ENCODE measurements at regions not wholly inside any gene's neighbourhood (a gene's known extent, or its start where the extent isn't known, plus 50 kb on each side); places are given as distances from the start of the nearest gene placed in this dataset.
"Not testable (repeated sequence)": the region's sequence is repeated elsewhere in the genome, so short reads cannot be mapped to it uniquely, and the experiment has no call there.

- intact Hi-C loops (cut with DNase I), result no loop called here
- no peaks in the 10 kb centered on the region for H3K27me3 ChIP-seq (ENCODE audit: control insufficient read depth, insufficient read depth)
- no peak for ATAC-seq
- no peak for DNase-seq
- WGBS, result 48% methylated on average over 1 of the region's 1 CpG
- H3K4me3 ChIP-seq (ENCODE audit: low read length), result no peak overlapping the region
- H3K9me3 ChIP-seq (ENCODE audit: control insufficient read depth, low read length), result no peaks in the 10 kb centered on the region
- H3K4me1 ChIP-seq (ENCODE audit: control insufficient read depth, insufficient read depth, low read length), result no peaks in the 10 kb centered on the region
- no peak overlapping the region for H3K27ac ChIP-seq (ENCODE audit: low read length)
Observed at GRCh38 chr7:54255242-54255641, 286.9 kb upstream of the VSTM2A start.

GRCh38 chr7:54259185-54259584, 283.0 kb upstream of the VSTM2A start:
- Histone ChIP-seq H3K27me3 (ENCODE audit: control insufficient read depth, insufficient read depth) (no peaks in the 10 kb centered on the region), H3K9me3 (ENCODE audit: control insufficient read depth, low read length) (no peaks in the 10 kb centered on the region), H3K4me1 (ENCODE audit: control insufficient read depth, insufficient read depth, low read length) (no peaks in the 10 kb centered on the region), H3K27ac (ENCODE audit: low read length) (no peak overlapping the region), H3K4me3 (ENCODE audit: low read length) (no peak overlapping the region)
- WGBS, result 81% methylated on average over 9 of the region's 9 CpGs
- intact Hi-C loops (cut with DNase I), result no loop called here
- no peak for DNase-seq
- no peak for ATAC-seq

- no peaks in the 10 kb centered on the region for H3K9me3 ChIP-seq (ENCODE audit: control insufficient read depth, low read length)
- WGBS, result 62% methylated on average over 1 of the region's 1 CpG
- ATAC-seq (no peak), DNase-seq (no peak)
- no peaks in the 10 kb centered on the region for H3K27me3 ChIP-seq (ENCODE audit: control insufficient read depth, insufficient read depth)
- H3K4me1 ChIP-seq (ENCODE audit: control insufficient read depth, insufficient read depth, low read length), result no peaks in the 10 kb centered on the region
- no peak overlapping the region for H3K27ac ChIP-seq (ENCODE audit: low read length)
- intact Hi-C loops (cut with DNase I), result no loop called here
- H3K4me3 ChIP-seq (ENCODE audit: low read length), result no peak overlapping the region
Observed at GRCh38 chr7:54260941-54261371, 281.2 kb upstream of the VSTM2A start.

GRCh38 chr7:54278847-54279246, 263.3 kb upstream of the VSTM2A start:
- intact Hi-C loops (cut with DNase I), result no loop called here
- DNase-seq (no peak), ATAC-seq (no peak)
- Histone ChIP-seq H3K27ac (ENCODE audit: low read length) (no peak overlapping the region), H3K27me3 (ENCODE audit: control insufficient read depth, insufficient read depth) (no peaks in the 10 kb centered on the region), H3K4me3 (ENCODE audit: low read length) (no peak overlapping the region), H3K9me3 (ENCODE audit: control insufficient read depth, low read length) (peaks cover 1% of the 10 kb centered on the region), H3K4me1 (ENCODE audit: control insufficient read depth, insufficient read depth, low read length) (no peaks in the 10 kb centered on the region)
- WGBS, result 37% methylated on average over 1 of the region's 1 CpG

GRCh38 chr7:54292171-54292925, 249.8 kb upstream of the VSTM2A start:
- Histone ChIP-seq H3K27me3 (ENCODE audit: control insufficient read depth, insufficient read depth) (no peaks in the 10 kb centered on the region), H3K27ac (ENCODE audit: low read length) (no peak overlapping the region), H3K9me3 (ENCODE audit: control insufficient read depth, low read length) (no peaks in the 10 kb centered on the region), H3K4me1 (ENCODE audit: control insufficient read depth, insufficient read depth, low read length) (no peaks in the 10 kb centered on the region), H3K4me3 (ENCODE audit: low read length) (no peak overlapping the region)
- intact Hi-C loops (cut with DNase I), result loop anchor here in 1 of 4 donors (10.0 kb wide), 1 partner anchor 78 kb away; no protein-coding TSS in a partner anchor
- no peak for ATAC-seq
- 26% methylated on average over 8 of the region's 8 CpGs for WGBS
- DNase-seq, result no peak

GRCh38 chr7:54299426-54299825, 242.7 kb upstream of the VSTM2A start:
- Histone ChIP-seq H3K27me3 (ENCODE audit: control insufficient read depth, insufficient read depth) (no peaks in the 10 kb centered on the region), H3K9me3 (ENCODE audit: control insufficient read depth, low read length) (no peaks in the 10 kb centered on the region), H3K4me1 (ENCODE audit: control insufficient read depth, insufficient read depth, low read length) (no peaks in the 10 kb centered on the region), H3K4me3 (ENCODE audit: low read length) (no peak overlapping the region), H3K27ac (ENCODE audit: low read length) (no peak overlapping the region)
- no peak for ATAC-seq
- 60% methylated on average over 4 of the region's 4 CpGs for WGBS
- DNase-seq, result no peak
- intact Hi-C loops (cut with DNase I), result loop anchor here in 1 of 4 donors (10.0 kb wide), 1 partner anchor 85 kb away; no protein-coding TSS in a partner anchor

GRCh38 chr7:54315955-54316354, 226.2 kb upstream of the VSTM2A start:
- ATAC-seq; intact Hi-C loops (cut with DNase I); H3K9me3 ChIP-seq (ENCODE audit: control insufficient read depth, low read length); H3K4me3 ChIP-seq (ENCODE audit: low read length); H3K4me1 ChIP-seq (ENCODE audit: control insufficient read depth, insufficient read depth, low read length); H3K27me3 ChIP-seq (ENCODE audit: control insufficient read depth, insufficient read depth); H3K27ac ChIP-seq (ENCODE audit: low read length); DNase-seq: not testable (repeated sequence)

- no peaks in the 10 kb centered on the region for H3K27me3 ChIP-seq (ENCODE audit: control insufficient read depth, insufficient read depth)
- no peaks in the 10 kb centered on the region for H3K9me3 ChIP-seq (ENCODE audit: control insufficient read depth, low read length)
- no peak overlapping the region for H3K27ac ChIP-seq (ENCODE audit: low read length)
- ATAC-seq (no peak), DNase-seq (no peak)
- 65% methylated on average over 3 of the region's 3 CpGs for WGBS
- no peak overlapping the region for H3K4me3 ChIP-seq (ENCODE audit: low read length)
- no peaks in the 10 kb centered on the region for H3K4me1 ChIP-seq (ENCODE audit: control insufficient read depth, insufficient read depth, low read length)
- intact Hi-C loops (cut with DNase I), result loop anchor here in 1 of 4 donors (10.0 kb wide), 1 partner anchor 82 kb away; no protein-coding TSS in a partner anchor
Observed at GRCh38 chr7:54326592-54327167, 215.5 kb upstream of the VSTM2A start.

- intact Hi-C loops (cut with DNase I), result loop anchor here in 1 of 4 donors (10.0 kb wide), 1 partner anchor 96 kb away; no protein-coding TSS in a partner anchor
- 50% methylated on average over 4 of the region's 4 CpGs for WGBS
- H3K4me1 ChIP-seq (ENCODE audit: control insufficient read depth, insufficient read depth, low read length), result no peaks in the 10 kb centered on the region
Observed at GRCh38 chr7:54330216-54330800, 211.9 kb upstream of the VSTM2A start.

GRCh38 chr7:54331311-54331710, 210.9 kb upstream of the VSTM2A start:
- no peaks in the 10 kb centered on the region for H3K27me3 ChIP-seq (ENCODE audit: control insufficient read depth, insufficient read depth)
- DNase-seq (no peak), ATAC-seq (no peak)
- no peaks in the 10 kb centered on the region for H3K4me1 ChIP-seq (ENCODE audit: control insufficient read depth, insufficient read depth, low read length)
- no peak overlapping the region for H3K4me3 ChIP-seq (ENCODE audit: low read length)
- H3K9me3 ChIP-seq (ENCODE audit: control insufficient read depth, low read length), result no peaks in the 10 kb centered on the region
- 61% methylated on average over 1 of the region's 1 CpG for WGBS
- no peak overlapping the region for H3K27ac ChIP-seq (ENCODE audit: low read length)
- intact Hi-C loops (cut with DNase I), result loop anchor here in 1 of 4 donors (10.0 kb wide), 1 partner anchor 97 kb away; no protein-coding TSS in a partner anchor

More at GRCh38 chr7:54330216-54330800, 211.9 kb upstream of the VSTM2A start:
- DNase-seq (no peak), ATAC-seq (no peak)
- Histone ChIP-seq H3K4me3 (ENCODE audit: low read length) (no peak overlapping the region), H3K27ac (ENCODE audit: low read length) (no peak overlapping the region), H3K27me3 (ENCODE audit: control insufficient read depth, insufficient read depth) (no peaks in the 10 kb centered on the region), H3K9me3 (ENCODE audit: control insufficient read depth, low read length) (no peaks in the 10 kb centered on the region)

- Histone ChIP-seq H3K4me3 (ENCODE audit: low read length) (no peak overlapping the region), H3K4me1 (ENCODE audit: control insufficient read depth, insufficient read depth, low read length) (no peaks in the 10 kb centered on the region), H3K9me3 (ENCODE audit: control insufficient read depth, low read length) (no peaks in the 10 kb centered on the region), H3K27me3 (ENCODE audit: control insufficient read depth, insufficient read depth) (no peaks in the 10 kb centered on the region), H3K27ac (ENCODE audit: low read length) (no peak overlapping the region)
- WGBS, result 57% methylated on average over 2 of the region's 2 CpGs
- no peak for ATAC-seq
- intact Hi-C loops (cut with DNase I), result loop anchor here in 1 of 4 donors (10.0 kb wide), 1 partner anchor 98 kb away; no protein-coding TSS in a partner anchor
- DNase-seq, result no peak
Observed at GRCh38 chr7:54332301-54332700, 209.9 kb upstream of the VSTM2A start.

All from right cardiac atrium (tissue), 5 donors.